Tibial nerve (tissue), 3 donors: ENCODE measurements at regions not wholly inside any gene's neighbourhood (a gene's known extent, or its start where the extent isn't known, plus 50 kb on each side); places are given as distances from the start of the nearest gene placed in this dataset.

ENCODE experiments used
- CTCF ChIP-seq, 5 experiments: fragments of 200-600 bp in 3 of 5; fragments of 450-650 bp in 2 of 5; sonication (generic) in 3 of 5; IDR thresholded peaks; one replicate each; pipeline ENCODE4 v1.5.1; 2016 to 2019; ENCODE audit warnings: antibody characterized with exemption in 5 of 5, mild to moderate bottlenecking in 3 of 5, moderate library complexity in 2 of 5
- POLR2A ChIP-seq, 2 donors: fragments of 450-650 bp; IDR thresholded peaks; one replicate each; pipeline ENCODE4 v1.6.1; 2017; ENCODE audit warnings: antibody characterized with exemption in 2 of 2, mild to moderate bottlenecking in 2 of 2, moderate library complexity in 2 of 2

- no peak for TF ChIP-seq CTCF (IDR thresholded peaks at IDR 0.05)
- no peak for TF ChIP-seq POLR2A (IDR thresholded peaks at IDR 0.05)
Measured at GRCh38 chr1:73162564-73162963, 880.2 kb upstream of the NEGR1 start.
